K562 (cell line): ENCODE measurements at regions not wholly inside any gene's neighbourhood (a gene's known extent, or its start where the extent isn't known, plus 50 kb on each side); places are given as distances from the start of the nearest gene placed in this dataset.

Source experiments
- ARID1B ChIP-seq: fragments of 450-650 bp; IDR thresholded peaks from 2 replicates; pipeline ENCODE4 v1.6.1; 2016; ENCODE audit warnings: antibody characterized with exemption, mild to moderate bottlenecking, inconsistent platforms
- CBX3 ChIP-seq, 2 experiments: IDR thresholded peaks; 1 replicate in 1 of 2; 2 replicates in 1 of 2; pipeline ENCODE4 v1.6.1; 2012; ENCODE audit warnings: inconsistent platforms in 2 of 2, low read length in 2 of 2, borderline replicate concordance in 1 of 2, control low read depth in 1 of 2
- CCNT2 ChIP-seq: IDR thresholded peaks from 2 replicates; pipeline ENCODE4 v1.6.1; 2011; ENCODE audit warnings: borderline replicate concordance, low read depth, mild to moderate bottlenecking, moderate library complexity, mixed read lengths, low read length; ENCODE audit not compliant: insufficient read length; ENCODE audit errors: extremely low read depth
- CEBPB ChIP-seq: fragments of 450-650 bp; IDR thresholded peaks from 2 replicates; pipeline ENCODE4 v1.6.1; 2016; ENCODE audit warnings: missing genetic modification characterization, missing compliant biosample characterization
- CREB1 ChIP-seq, 2 experiments: sonication (generic) in 1 of 2; formaldehyde crosslinking in 1 of 2; IDR thresholded peaks; 2 replicates each; pipeline versions ENCODE4 v1.6.1 to v1.8.0; 2012 to 2022; ENCODE audit warnings: inconsistent platforms in 1 of 2, mild to moderate bottlenecking in 1 of 2, missing genetic modification reagents in 1 of 2, moderate library complexity in 1 of 2
- ETV1 ChIP-seq: fragments of 450-650 bp; conservative IDR thresholded peaks from 2 replicates; pipeline ENCODE4 v1.6.1; 2016; ENCODE audit warnings: missing genetic modification characterization, control low read depth, low read depth, missing compliant biosample characterization
- KAT2B ChIP-seq: IDR thresholded peaks from one replicate; pipeline ENCODE4 v1.6.1; 2012; ENCODE audit warnings: low read depth, mild to moderate bottlenecking, control low read depth, inconsistent platforms, low read length, moderate library complexity
- MBD1 ChIP-seq: fragments of 250-450 bp; sonication (Bioruptor Pico); IDR thresholded peaks from 2 replicates; pipeline ENCODE4 v1.8.0; 2022; ENCODE audit warnings: inconsistent platforms
- MCM5 ChIP-seq: fragments of 450-650 bp; IDR thresholded peaks from 2 replicates; pipeline ENCODE4 v1.6.1; 2016; ENCODE audit warnings: low read depth
- MTA2 ChIP-seq: fragments of 450-650 bp; IDR thresholded peaks from 2 replicates; pipeline ENCODE4 v1.6.1; 2016; ENCODE audit warnings: low read depth
- NCOR1 ChIP-seq: fragments of 450-650 bp; IDR thresholded peaks from 2 replicates; pipeline ENCODE4 v1.6.1; 2016; ENCODE audit warnings: mild to moderate bottlenecking, moderate library complexity
- NR2F6 ChIP-seq: fragments of 450-650 bp; formaldehyde crosslinking; IDR thresholded peaks from 2 replicates; pipeline ENCODE4 v1.4.0; 2020; ENCODE audit warnings: mild to moderate bottlenecking
- POLR2B ChIP-seq: fragments of 450-650 bp; IDR thresholded peaks from 2 replicates; pipeline ENCODE4 v1.6.1; 2018; ENCODE audit warnings: low read depth; ENCODE audit not compliant: partially characterized antibody
- PPARD ChIP-seq: fragments of 250-450 bp; sonication (Bioruptor Pico); IDR thresholded peaks from 2 replicates; pipeline ENCODE4 v1.8.0; 2022; ENCODE audit warnings: inconsistent platforms, mild to moderate bottlenecking, moderate library complexity
- TBP ChIP-seq: optimal IDR thresholded peaks from 2 replicates; pipeline ENCODE3; 2011; ENCODE audit warnings: low read depth, low read length, improper control_type of control experiment
- XRCC4 ChIP-seq: IDR thresholded peaks from one replicate; pipeline ENCODE4 v1.6.1; 2011; ENCODE audit not compliant: insufficient read depth, insufficient read length; ENCODE audit errors: extremely low read depth
- ZNF384 ChIP-seq: IDR thresholded peaks from 2 replicates; pipeline ENCODE4 v1.6.1; 2012; ENCODE audit warnings: low read depth, low read length, improper control_type of control experiment
- ZNF668 ChIP-seq: fragments of 250-450 bp; sonication (Bioruptor Pico); IDR thresholded peaks from 2 replicates; pipeline ENCODE4 v1.8.0; 2022; ENCODE audit warnings: mild to moderate bottlenecking, inconsistent platforms
- ZNF785 ChIP-seq: fragments of 250-450 bp; sonication (Bioruptor Pico); IDR thresholded peaks from 2 replicates; pipeline ENCODE4 v1.4.0; 2020; ENCODE audit warnings: mild to moderate bottlenecking
- TF ChIP-seq, protein P1 (sequence below): fragments of 450-650 bp; IDR thresholded peaks from 2 replicates; pipeline ENCODE4 v1.6.1; 2016; ENCODE audit warnings: antibody characterized with exemption

GRCh38 chr3:153080778-153081240 lies 81.2 kb upstream of the RAP2B start (continued):
- TF ChIP-seq ARID1B: peak; percentile 96
- TF ChIP-seq PPARD (CRISPR knock-in tag): no peak
- peak; percentile 86 for TF ChIP-seq MTA2
- TF ChIP-seq TBP: no peak
- TF ChIP-seq ZNF668 (CRISPR knock-in tag): no peak
- TF ChIP-seq KAT2B: no peak
- peak; percentile 18; the same call in 1 of the 2 replicates for TF ChIP-seq CREB1 (IDR thresholded peaks at IDR 0.05)
- no peak for TF ChIP-seq CREB1 (CRISPR knock-in tag; IDR thresholded peaks at IDR 0.05)
- no peak for TF ChIP-seq MCM5
- TF ChIP-seq XRCC4: no peak
- TF ChIP-seq, protein P1, sequence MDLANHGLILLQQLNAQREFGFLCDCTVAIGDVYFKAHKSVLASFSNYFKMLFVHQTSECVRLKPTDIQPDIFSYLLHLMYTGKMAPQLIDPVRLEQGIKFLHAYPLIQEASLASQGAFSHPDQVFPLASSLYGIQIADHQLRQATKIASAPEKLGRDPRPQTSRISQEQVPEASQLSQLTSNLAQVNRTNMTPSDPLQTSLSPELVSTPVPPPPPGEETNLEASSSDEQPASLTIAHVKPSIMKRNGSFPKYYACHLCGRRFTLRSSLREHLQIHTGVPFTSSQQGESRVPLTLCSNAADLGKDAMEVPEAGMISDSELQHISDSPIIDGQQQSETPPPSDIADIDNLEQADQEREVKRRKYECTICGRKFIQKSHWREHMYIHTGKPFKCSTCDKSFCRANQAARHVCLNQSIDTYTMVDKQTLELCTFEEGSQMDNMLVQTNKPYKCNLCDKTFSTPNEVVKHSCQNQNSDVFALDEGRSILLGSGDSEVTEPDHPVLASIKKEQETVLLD: 0 out of 2 replicates have a peak, but pooled peaks have one; percentile 33
- peak in 1 of 2 experiments; percentile 70; a peak in 1 of 3 replicates for TF ChIP-seq CBX3 (IDR thresholded peaks at IDR 0.05; ENCODE audit: borderline replicate concordance in 1 of 2, low read length in 2 of 2)
- TF ChIP-seq ETV1 (tag): peak; percentile 70; the same call in 1 of the 2 replicates
- peak; percentile 90 for TF ChIP-seq NCOR1
- no peak for TF ChIP-seq ZNF785
- peak; percentile 56 for TF ChIP-seq CCNT2
- TF ChIP-seq CEBPB (tag): peak; percentile 90
- no peak for TF ChIP-seq NR2F6 (CRISPR knock-in tag)
- TF ChIP-seq POLR2B: no peak
- no peak for TF ChIP-seq MBD1
- peak; percentile 71 for TF ChIP-seq ZNF384
